ENCODE measurements at regions not wholly inside any gene's neighbourhood (a gene's known extent, or its start where the extent isn't known, plus 50 kb on each side); places are given as distances from the start of the nearest gene placed in this dataset. TPM values are rescaled to one million over a fixed set of nuclear protein-coding genes. Genes with fewer than 3 reads are reported as not detected.
"Not testable (repeated sequence)": the region's sequence is repeated elsewhere in the genome, so short reads cannot be mapped to it uniquely, and the experiment has no call there.

- Histone ChIP-seq H3K27me3 (ENCODE audit: control insufficient read depth, insufficient read depth, low read length) (no peaks in the 10 kb centered on the region), H3K4me1 (ENCODE audit: control insufficient read depth, insufficient read depth, low read length) (no peaks in the 10 kb centered on the region), H3K4me2 (ENCODE audit: low read length) (no peak overlapping the region), H3K9me3 (replicated peaks; ENCODE audit: low read length) (peaks cover 3% of the 10 kb centered on the region), H3K4me3 (ENCODE audit: low read length) (no peak overlapping the region), H3K9ac (ENCODE audit: low read depth, low read length) (no peak overlapping the region), H3K36me3 (ENCODE audit: insufficient read depth, low read length) (no peaks in the 10 kb centered on the region)
Observed at GRCh38 chr15:44879066-44879465, 77.4 kb upstream of the TERB2 start.

GRCh38 chr15:44882499-44882968 lies 74.0 kb upstream of the TERB2 start:
- H3K9ac ChIP-seq (ENCODE audit: low read depth, low read length): no peak overlapping the region
- H3K4me1 ChIP-seq (ENCODE audit: control insufficient read depth, insufficient read depth, low read length): no peaks in the 10 kb centered on the region
- H3K4me3 ChIP-seq (ENCODE audit: low read length): no peak overlapping the region
- H3K36me3 ChIP-seq (ENCODE audit: insufficient read depth, low read length): no peaks in the 10 kb centered on the region
- H3K9me3 ChIP-seq (replicated peaks; ENCODE audit: low read length): no peaks in the 10 kb centered on the region
- no peak overlapping the region for H3K4me2 ChIP-seq (ENCODE audit: low read length)
- H3K27me3 ChIP-seq (ENCODE audit: control insufficient read depth, insufficient read depth, low read length): no peaks in the 10 kb centered on the region

GRCh38 chr15:44883199-44883877 lies 73.1 kb upstream of the TERB2 start:
- no peaks in the 10 kb centered on the region for H3K9me3 ChIP-seq (replicated peaks; ENCODE audit: low read length)
- H3K4me3 ChIP-seq (ENCODE audit: low read length): no peak overlapping the region
- no peak overlapping the region for H3K9ac ChIP-seq (ENCODE audit: low read depth, low read length)
- no peaks in the 10 kb centered on the region for H3K36me3 ChIP-seq (ENCODE audit: insufficient read depth, low read length)
- no peaks in the 10 kb centered on the region for H3K27me3 ChIP-seq (ENCODE audit: control insufficient read depth, insufficient read depth, low read length)
- H3K4me1 ChIP-seq (ENCODE audit: control insufficient read depth, insufficient read depth, low read length): no peaks in the 10 kb centered on the region
- H3K4me2 ChIP-seq (ENCODE audit: low read length): no peak overlapping the region

GRCh38 chr15:44898890-44899651 lies 57.4 kb upstream of the TERB2 start:
- not testable (repeated sequence) for H3K9ac ChIP-seq (ENCODE audit: low read depth, low read length); H3K4me1 ChIP-seq (ENCODE audit: control insufficient read depth, insufficient read depth, low read length); H3K9me3 ChIP-seq (replicated peaks; ENCODE audit: low read length); H3K4me2 ChIP-seq (ENCODE audit: low read length); H3K36me3 ChIP-seq (ENCODE audit: insufficient read depth, low read length); H3K4me3 ChIP-seq (ENCODE audit: low read length); H3K27me3 ChIP-seq (ENCODE audit: control insufficient read depth, insufficient read depth, low read length)

- not testable (repeated sequence) for H3K9me3 ChIP-seq (replicated peaks; ENCODE audit: low read length); H3K9ac ChIP-seq (ENCODE audit: low read depth, low read length)
Observed at GRCh38 chr15:44899775-44900174, 56.7 kb upstream of the TERB2 start.

GRCh38 chr15:44900796-44901195 lies 55.7 kb upstream of the TERB2 start:
- H3K9me3 ChIP-seq (replicated peaks; ENCODE audit: low read length); H3K4me3 ChIP-seq (ENCODE audit: low read length); H3K4me2 ChIP-seq (ENCODE audit: low read length); H3K9ac ChIP-seq (ENCODE audit: low read depth, low read length); H3K36me3 ChIP-seq (ENCODE audit: insufficient read depth, low read length); H3K27me3 ChIP-seq (ENCODE audit: control insufficient read depth, insufficient read depth, low read length); H3K4me1 ChIP-seq (ENCODE audit: control insufficient read depth, insufficient read depth, low read length): not testable (repeated sequence)

More at GRCh38 chr15:44899775-44900174, 56.7 kb upstream of the TERB2 start:
- not testable (repeated sequence) for H3K27me3 ChIP-seq (ENCODE audit: control insufficient read depth, insufficient read depth, low read length); H3K36me3 ChIP-seq (ENCODE audit: insufficient read depth, low read length); H3K4me3 ChIP-seq (ENCODE audit: low read length); H3K4me1 ChIP-seq (ENCODE audit: control insufficient read depth, insufficient read depth, low read length); H3K4me2 ChIP-seq (ENCODE audit: low read length)

GRCh38 chr15:44903281-44903680 lies 53.2 kb upstream of the TERB2 start:
- not testable (repeated sequence) for H3K4me2 ChIP-seq (ENCODE audit: low read length); H3K4me3 ChIP-seq (ENCODE audit: low read length); H3K9ac ChIP-seq (ENCODE audit: low read depth, low read length); H3K9me3 ChIP-seq (replicated peaks; ENCODE audit: low read length); H3K4me1 ChIP-seq (ENCODE audit: control insufficient read depth, insufficient read depth, low read length); H3K36me3 ChIP-seq (ENCODE audit: insufficient read depth, low read length); H3K27me3 ChIP-seq (ENCODE audit: control insufficient read depth, insufficient read depth, low read length)

- not testable (repeated sequence) for H3K9ac ChIP-seq (ENCODE audit: low read depth, low read length); H3K4me3 ChIP-seq (ENCODE audit: low read length); H3K9me3 ChIP-seq (replicated peaks; ENCODE audit: low read length); H3K4me1 ChIP-seq (ENCODE audit: control insufficient read depth, insufficient read depth, low read length); H3K4me2 ChIP-seq (ENCODE audit: low read length); H3K36me3 ChIP-seq (ENCODE audit: insufficient read depth, low read length); H3K27me3 ChIP-seq (ENCODE audit: control insufficient read depth, insufficient read depth, low read length)
Observed at GRCh38 chr15:44904651-44905340, 51.7 kb upstream of the TERB2 start.

Small RNA genes in the stretch of these regions (small RNA-seq; reads per million reads assigned to genes)
- not detected for gene RF00019
- not detected for gene RNU1-119P

Data from skeletal muscle satellite cell (primary cell).